ENCODE measurements at regions not wholly inside any gene's neighbourhood (a gene's known extent, or its start where the extent isn't known, plus 50 kb on each side); places are given as distances from the start of the nearest gene placed in this dataset.

GRCh38 chr2:181836583-181836982, 54.9 kb upstream of the ITPRID2 start:
- H3K36me3 Mint-ChIP-seq: no peaks in the 10 kb centered on the region
- no peak overlapping the region for H3K4me3 ChIP-seq (ENCODE audit: low read length)
- no peaks in the 10 kb centered on the region for H3K4me1 Mint-ChIP-seq
- H3K27me3 ChIP-seq (ENCODE audit: insufficient read depth, low read length, poor library complexity, severe bottlenecking): no peaks in the 10 kb centered on the region
- H3K4me1 ChIP-seq (ENCODE audit: insufficient read depth, low read length): no peaks in the 10 kb centered on the region
- peaks cover 11 to 58% of the 10 kb centered on the region in 2 donors for H3K27me3 Mint-ChIP-seq
- H3K27ac Mint-ChIP-seq: no peak overlapping the region
- ChIA-PET POLR2A (no interaction called here), CTCF (no interaction called here)
- no peak for DNase-seq
- H3K9me3 ChIP-seq (ENCODE audit: low read length): no peaks in the 10 kb centered on the region
- no peak overlapping the region for H3K27ac ChIP-seq (ENCODE audit: low read depth, low read length)
- H3K36me3 ChIP-seq (ENCODE audit: insufficient read depth, low read length): no peaks in the 10 kb centered on the region
- H3K9me3 Mint-ChIP-seq: no peaks in the 10 kb centered on the region
- H3K4me3 Mint-ChIP-seq: no peak overlapping the region

DNA sequence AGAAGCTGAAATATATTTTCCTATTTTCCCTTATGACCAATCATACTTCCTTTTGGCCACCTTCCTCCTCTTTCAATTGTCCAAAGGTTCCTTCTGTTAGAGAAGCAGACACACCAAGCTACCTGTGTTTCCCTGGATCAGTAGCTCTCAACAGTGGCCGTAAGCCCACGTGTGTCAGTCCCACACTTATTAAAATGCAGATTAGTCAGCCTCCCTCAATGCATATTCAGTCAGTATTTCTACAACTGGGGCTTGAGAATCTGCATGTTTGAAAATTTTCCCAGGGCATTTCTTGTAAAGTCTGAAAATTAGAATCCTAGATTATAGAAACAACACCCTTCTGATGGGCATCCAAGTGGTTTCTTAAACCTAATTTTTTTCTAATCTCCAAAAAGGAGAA, 54.0 kb upstream of the ITPRID2 start:
- Histone ChIP-seq H3K4me3 (ENCODE audit: low read length) (no peak overlapping the region), H3K36me3 (ENCODE audit: insufficient read depth, low read length) (no peaks in the 10 kb centered on the region), H3K4me1 (ENCODE audit: insufficient read depth, low read length) (no peaks in the 10 kb centered on the region), H3K27me3 (ENCODE audit: insufficient read depth, low read length, poor library complexity, severe bottlenecking) (no peaks in the 10 kb centered on the region), H3K27ac (ENCODE audit: low read depth, low read length) (no peak overlapping the region), H3K9me3 (ENCODE audit: low read length) (no peaks in the 10 kb centered on the region)
- no peaks in the 10 kb centered on the region for H3K9me3 Mint-ChIP-seq
- H3K4me1 Mint-ChIP-seq: no peaks in the 10 kb centered on the region
- H3K4me3 Mint-ChIP-seq: no peak overlapping the region
- ChIA-PET CTCF (no interaction called here), POLR2A (no interaction called here)
- no peak for DNase-seq
- no peak overlapping the region for H3K27ac Mint-ChIP-seq
- no peaks in the 10 kb centered on the region for H3K36me3 Mint-ChIP-seq
- H3K27me3 Mint-ChIP-seq: peaks cover 11 to 49% of the 10 kb centered on the region in 2 donors

DNA sequence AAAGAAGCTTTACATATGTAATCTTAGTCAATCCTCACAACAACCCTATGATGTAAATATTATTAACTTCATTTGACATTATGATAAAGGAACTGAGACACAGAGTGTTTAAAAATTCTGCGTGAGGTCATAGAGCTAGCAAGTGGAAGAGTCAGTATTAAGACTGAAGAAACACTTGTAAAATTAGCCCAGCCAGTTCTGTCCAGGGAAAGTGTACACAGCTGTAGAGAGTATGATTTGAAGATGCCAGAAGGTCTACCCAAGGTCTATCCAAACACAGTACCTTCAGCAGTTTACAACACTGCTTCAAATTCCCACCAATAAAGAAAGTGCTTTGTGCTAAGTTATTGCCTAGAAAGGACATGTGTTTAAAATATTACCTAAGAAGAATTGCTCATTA, 51.7 kb upstream of the ITPRID2 start:
- DNase-seq: no peak
- peaks cover 8 to 37% of the 10 kb centered on the region in 2 donors for H3K27me3 Mint-ChIP-seq
- H3K4me1 ChIP-seq (ENCODE audit: insufficient read depth, low read length): no peaks in the 10 kb centered on the region
- CTCF ChIA-PET: no interaction called here
- H3K36me3 ChIP-seq (ENCODE audit: insufficient read depth, low read length): no peaks in the 10 kb centered on the region
- H3K4me3 ChIP-seq (ENCODE audit: low read length): no peak overlapping the region
- no peaks in the 10 kb centered on the region for H3K36me3 Mint-ChIP-seq
- no peaks in the 10 kb centered on the region for H3K9me3 Mint-ChIP-seq
- no peaks in the 10 kb centered on the region for H3K9me3 ChIP-seq (ENCODE audit: low read length)
- no peaks in the 10 kb centered on the region for H3K27me3 ChIP-seq (ENCODE audit: insufficient read depth, low read length, poor library complexity, severe bottlenecking)
- POLR2A ChIA-PET: no interaction called here
- no peak overlapping the region for H3K27ac Mint-ChIP-seq
- H3K4me1 Mint-ChIP-seq: no peaks in the 10 kb centered on the region
- H3K4me3 Mint-ChIP-seq: no peak overlapping the region
- H3K27ac ChIP-seq (ENCODE audit: low read depth, low read length): no peak overlapping the region

DNA sequence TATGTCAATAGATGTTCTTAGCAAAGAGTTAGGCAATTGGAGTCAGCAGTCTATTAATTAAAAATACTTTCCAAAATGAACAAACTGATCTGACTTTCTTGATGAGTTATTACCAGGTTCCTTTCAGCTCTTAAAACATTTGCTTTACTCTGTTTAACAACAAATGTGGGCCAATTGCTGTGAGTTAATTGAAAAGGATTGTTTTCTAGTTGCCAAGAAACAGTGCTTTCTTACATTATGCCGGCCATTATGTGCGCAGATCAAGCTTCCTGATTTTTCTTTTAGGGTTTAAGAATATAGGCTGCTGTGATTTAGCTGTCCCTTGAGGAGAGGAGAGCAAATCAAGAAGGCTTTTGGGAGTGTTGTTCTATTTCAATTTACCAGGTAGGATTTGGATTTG, 50.5 kb upstream of the ITPRID2 start:
- no peak overlapping the region for H3K4me3 Mint-ChIP-seq
- H3K27me3 Mint-ChIP-seq: peaks cover 11 to 24% of the 10 kb centered on the region in 2 donors
- no peak overlapping the region for H3K27ac ChIP-seq (ENCODE audit: low read depth, low read length)
- no peaks in the 10 kb centered on the region for H3K27me3 ChIP-seq (ENCODE audit: insufficient read depth, low read length, poor library complexity, severe bottlenecking)
- H3K27ac Mint-ChIP-seq: no peak overlapping the region
- ChIA-PET POLR2A (no interaction called here), CTCF (no interaction called here)
- H3K4me1 Mint-ChIP-seq: no peaks in the 10 kb centered on the region
- DNase-seq: no peak
- H3K9me3 Mint-ChIP-seq: no peaks in the 10 kb centered on the region
- no peak overlapping the region for H3K4me3 ChIP-seq (ENCODE audit: low read length)
- H3K4me1 ChIP-seq (ENCODE audit: insufficient read depth, low read length): no peaks in the 10 kb centered on the region
- H3K9me3 ChIP-seq (ENCODE audit: low read length): no peaks in the 10 kb centered on the region
- no peaks in the 10 kb centered on the region for H3K36me3 Mint-ChIP-seq
- no peaks in the 10 kb centered on the region for H3K36me3 ChIP-seq (ENCODE audit: insufficient read depth, low read length)
